Glomerular visceral epithelial cell (primary cell): ENCODE measurements at regions not wholly inside any gene's neighbourhood (a gene's known extent, or its start where the extent isn't known, plus 50 kb on each side); places are given as distances from the start of the nearest gene placed in this dataset.

Source experiments
- DNase-seq: peaks from one replicate; pipeline ENCODE4 v3.0.0-alpha.2; 2016; ENCODE audit errors: extremely low spot score

DNA sequence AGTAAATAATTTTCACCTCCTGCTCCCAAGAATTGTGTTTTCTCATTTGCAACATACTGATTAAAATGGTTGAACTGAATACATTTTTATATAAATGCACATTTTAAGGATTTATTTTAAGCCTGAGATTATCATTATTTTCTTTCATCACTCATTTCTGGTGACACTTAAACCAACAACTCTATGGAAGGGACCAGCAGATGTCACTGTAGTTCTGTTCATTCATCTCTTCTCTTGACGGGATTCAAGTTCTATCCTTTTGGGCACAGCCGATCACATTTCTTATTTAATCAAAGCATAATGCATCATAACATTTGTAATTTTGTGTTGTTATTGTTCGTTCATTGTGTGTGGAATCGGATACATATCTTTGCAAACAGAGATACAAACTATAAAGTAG is 417.9 kb downstream of the HRH4 start:
- peak; percentile 1 for DNase-seq

DNA sequence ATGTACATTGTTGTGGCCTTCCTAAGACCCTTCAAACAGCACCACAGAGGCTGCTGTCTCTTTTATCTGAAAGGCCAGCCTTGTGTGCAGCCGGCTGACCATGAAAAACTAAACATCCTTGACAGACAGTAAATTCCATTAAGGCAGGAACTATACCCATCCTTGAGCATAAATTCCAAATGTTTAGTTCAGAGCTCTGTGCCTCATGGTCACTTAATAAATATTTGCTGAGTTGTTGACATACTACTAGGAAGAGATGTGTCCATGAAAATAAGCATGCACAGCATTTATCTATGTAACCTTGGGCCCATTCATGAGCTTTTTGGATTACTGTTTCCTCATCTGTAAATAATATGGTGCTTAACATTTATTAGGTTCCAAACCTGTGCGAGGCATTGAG is 424.8 kb downstream of the HRH4 start:
- DNase-seq = no peak

DNA sequence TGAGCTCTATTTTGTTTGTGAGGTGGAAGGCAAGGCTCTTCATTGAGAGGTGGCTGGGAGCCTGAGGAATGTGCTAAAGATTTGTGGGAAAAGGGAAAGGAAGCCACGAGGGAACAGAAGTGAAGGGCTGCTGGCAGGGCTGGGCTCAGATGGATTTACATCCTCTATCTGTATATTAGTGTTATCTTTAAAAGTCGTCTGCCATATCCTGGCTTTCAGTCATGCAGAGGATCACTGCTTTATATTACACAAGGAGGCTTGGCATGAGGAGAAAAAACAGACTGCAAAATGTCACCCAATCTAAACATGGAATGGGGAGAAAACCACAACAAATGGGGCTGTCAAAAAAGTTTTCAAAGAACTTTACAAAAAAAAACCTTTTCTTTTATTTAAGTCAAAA is 434.4 kb downstream of the HRH4 start:
- DNase-seq = no peak

DNA sequence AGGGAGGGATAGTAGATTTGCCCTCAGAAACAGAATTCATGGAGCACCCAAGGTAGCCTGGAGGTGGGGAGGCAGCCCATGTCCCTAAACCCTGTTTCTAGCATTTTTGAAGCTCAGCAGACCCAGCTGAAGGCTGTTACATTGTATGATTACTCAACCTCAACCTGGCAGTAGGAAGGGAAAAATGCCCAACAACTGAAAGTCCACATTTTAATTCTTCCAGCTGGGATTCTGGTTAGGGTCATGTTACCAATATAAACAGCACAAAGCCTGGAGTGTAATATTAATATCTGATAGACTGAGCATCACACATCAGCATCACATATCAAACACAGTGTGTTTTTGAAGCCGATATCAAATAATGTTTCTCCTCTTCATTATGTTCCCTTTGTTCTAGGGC is 437.0 kb downstream of the HRH4 start:
- no peak for DNase-seq

DNA sequence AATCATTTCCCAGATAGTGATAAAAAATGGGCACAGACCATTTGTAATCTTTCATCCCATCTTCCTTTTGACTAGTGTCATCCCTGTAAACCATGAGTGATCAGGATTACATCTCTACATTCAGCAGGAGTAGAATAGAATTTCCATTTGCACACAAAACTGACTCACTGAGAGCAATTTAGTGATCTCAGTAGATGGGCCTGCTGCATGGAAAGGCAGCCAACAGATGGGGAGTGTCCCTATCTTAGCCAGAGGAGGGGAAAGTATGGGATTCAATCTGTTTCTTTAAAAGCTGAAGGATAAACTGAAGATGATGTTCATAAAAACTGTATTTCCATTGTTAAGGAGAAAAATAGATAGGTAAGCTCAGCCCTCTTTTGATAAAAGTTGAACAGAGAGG is 441.7 kb downstream of the ZNF521 start:
- no peak for DNase-seq

DNA sequence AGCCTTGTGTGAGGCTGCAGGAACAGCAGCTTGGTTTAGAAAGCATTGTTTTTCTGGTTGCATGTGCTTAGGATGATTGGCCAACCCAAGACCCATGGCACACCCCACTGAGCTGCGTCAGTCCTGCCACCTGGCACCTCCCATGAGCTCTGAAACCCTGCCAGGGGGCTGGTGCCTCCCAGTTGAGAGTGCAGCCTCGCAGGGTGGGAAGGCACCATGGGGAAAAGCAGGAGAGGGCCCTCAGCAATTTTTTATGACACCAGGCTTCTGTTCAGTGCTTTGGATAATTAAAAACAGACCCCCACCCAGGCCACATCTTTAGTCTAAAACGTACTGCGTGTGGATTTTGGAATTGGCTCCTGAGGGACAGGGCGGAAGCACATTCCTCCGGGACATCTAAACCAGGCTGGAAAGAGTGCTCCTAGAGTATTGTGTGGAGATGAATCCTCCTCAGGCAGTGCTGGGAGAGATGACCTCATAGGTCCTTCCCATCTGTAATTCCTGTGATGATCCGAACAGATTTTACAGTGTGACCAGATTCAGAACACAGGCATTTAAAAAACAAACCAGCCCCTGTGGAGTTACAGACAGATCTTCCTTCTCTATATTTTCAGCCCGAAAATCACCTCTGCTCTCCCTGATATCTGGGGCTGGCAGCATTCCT is 438.3 kb downstream of the ZNF521 start:
- no peak for DNase-seq

DNA sequence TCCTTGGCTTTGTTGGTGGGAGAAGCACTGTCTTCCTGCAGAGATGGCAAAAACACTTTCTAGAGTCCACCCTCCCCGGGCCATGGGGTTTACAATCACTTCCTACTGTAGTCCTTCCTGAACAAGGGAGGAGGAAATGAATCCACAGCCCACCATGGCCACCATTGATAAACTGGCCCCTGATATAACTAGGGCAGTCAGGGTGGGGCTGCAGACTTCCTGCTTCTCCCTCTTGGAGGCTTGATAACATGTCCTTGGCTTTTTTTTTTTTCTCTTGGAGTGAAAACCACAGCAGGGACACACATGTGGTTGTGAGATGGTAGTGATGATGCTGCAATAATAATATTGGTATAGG is 437.8 kb downstream of the ZNF521 start:
- DNase-seq = no peak

DNA sequence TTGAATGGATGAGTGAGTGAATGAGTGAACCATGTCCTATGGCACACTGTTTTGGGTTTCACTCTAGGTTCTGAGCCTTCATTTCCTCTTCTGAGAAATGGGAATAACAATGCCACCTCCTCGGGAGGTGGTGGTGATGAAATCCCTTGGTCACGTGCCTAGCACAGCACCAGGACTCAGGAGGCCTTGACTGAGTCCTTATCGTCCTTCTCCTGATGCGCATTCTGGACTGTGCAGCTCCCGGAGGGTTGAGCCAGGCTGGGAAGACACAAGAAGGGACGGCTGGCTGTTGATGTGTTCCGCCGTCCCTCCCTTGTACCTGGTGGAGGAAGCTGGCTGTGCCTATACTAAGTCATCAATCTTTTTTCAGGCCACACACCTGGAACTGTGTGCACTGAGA is 437.3 kb downstream of the ZNF521 start:
- DNase-seq = no peak

DNA sequence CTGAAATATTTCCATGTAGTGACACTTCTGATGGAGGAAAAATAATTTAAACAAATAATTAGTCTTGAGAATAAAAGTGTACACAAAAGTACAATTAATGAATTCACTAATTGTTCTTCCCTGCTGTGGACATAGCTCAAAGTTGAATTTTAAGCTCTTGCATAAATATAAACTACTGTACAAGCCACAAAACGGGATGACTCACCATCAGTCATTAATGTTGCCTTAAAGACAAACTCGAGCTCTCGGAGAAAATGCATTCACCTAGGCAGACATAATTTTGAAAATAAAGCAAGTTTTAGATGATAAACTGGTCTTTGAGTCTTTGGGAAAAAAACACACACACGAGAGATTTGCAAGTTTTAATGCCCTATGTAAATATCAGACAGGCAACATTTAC is 436.4 kb downstream of the ZNF521 start:
- DNase-seq = no peak

DNA sequence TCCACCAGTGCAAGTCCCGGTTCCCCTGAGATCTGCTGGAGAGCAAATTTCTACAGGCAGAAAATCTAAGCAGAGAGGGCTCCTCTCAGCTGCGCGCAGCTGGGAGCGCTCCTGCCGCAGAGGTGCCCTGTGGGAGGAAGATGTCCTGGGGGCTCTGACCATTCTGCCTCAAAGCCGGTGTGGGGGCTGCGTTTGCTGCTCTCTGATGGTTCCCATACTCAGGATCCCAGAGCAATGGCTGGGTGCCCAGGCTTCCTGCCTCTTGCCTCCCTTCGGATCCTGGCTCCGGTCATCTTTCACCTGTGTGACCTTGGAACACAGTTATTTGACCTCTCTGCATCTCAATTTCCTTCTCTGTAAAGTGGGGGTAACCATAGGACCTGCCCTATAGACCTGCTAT is 434.2 kb downstream of the ZNF521 start:
- DNase-seq = no peak

DNA sequence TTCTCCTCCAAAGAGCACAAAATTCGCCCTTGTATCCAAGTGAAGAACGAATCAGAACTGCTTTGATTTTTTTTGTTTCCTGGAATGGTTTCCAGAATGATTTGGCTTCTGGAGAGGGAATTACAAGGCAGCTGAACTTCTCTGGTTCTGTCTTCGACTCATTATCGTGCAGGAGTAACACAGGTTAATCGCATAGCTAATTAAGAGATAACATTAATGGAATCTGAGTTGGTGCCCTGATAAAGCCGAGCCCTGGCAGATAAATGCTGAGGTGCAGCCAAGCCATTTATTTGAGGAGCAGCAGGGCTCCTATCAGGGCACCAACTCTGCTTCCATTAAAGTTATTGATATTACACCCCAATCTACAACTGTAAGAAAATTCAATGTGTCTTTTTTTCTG is 433.7 kb downstream of the ZNF521 start:
- DNase-seq = no peak

DNA sequence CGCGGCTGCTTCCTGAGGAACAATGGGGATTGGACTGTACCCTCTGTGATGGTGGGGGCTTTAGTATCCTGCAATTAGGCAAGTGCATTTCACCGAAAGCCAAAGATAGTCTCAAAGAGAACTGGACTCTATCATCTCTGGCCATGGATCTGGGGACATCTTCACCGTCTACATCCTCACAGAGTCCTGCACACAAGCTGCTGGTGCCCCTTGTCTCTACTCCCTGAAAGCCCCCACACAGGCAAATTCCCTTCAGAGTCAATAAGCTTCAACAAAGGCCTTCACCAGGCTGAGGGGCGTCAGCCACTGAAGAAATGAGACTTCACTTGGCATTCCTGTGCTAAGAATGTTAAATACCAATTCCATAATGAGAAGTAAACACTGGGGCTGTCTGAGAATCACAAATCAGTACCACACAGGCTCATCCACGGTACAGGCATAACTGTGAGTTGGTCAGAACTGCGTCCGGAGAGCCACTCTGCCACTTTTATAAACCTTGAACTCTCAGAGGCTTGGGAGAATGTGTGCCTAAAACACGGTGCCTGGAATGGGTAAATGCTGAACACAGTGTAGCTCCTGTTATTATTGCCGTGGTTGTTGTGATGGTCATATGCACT is 432.7 kb downstream of the ZNF521 start:
- no peak for DNase-seq

DNA sequence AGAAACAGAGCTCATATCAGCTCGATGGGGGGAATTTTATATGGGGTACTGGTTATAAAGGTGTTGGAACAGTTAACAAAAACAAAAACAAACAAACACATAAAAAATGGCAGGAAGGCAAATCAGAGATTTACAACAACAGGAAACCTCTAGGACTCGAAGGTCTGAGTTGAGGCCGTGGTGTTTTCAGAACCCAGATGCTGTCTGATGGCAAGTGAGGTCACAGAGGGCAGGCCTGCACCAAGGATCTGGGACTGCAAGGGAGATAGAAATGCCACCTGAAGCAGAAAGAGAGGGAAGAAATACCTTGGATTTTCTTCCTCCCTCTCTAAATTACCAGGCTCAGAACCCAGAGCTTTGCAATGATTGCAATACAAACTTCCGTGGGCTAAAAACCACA is 429.5 kb downstream of the ZNF521 start:
- DNase-seq = no peak

DNA sequence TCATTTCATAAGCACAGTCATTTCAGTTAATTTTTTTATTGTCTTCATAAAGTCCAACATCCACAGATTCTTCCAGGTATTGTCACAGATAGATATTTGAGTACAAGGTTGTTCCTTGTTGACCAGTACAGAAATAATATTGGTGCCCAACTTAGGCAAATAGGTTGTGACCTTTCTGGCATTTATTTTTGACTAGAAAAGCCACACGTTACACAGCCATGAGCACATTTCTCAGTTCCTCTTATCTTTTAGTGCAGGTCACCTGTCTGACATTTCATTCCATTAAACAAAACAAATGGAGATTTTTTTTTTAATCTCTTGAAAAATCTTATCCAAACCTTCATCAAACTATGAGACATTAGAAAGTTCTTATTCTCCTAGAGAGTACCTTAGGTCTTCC is 428.8 kb downstream of the ZNF521 start:
- no peak for DNase-seq

DNA sequence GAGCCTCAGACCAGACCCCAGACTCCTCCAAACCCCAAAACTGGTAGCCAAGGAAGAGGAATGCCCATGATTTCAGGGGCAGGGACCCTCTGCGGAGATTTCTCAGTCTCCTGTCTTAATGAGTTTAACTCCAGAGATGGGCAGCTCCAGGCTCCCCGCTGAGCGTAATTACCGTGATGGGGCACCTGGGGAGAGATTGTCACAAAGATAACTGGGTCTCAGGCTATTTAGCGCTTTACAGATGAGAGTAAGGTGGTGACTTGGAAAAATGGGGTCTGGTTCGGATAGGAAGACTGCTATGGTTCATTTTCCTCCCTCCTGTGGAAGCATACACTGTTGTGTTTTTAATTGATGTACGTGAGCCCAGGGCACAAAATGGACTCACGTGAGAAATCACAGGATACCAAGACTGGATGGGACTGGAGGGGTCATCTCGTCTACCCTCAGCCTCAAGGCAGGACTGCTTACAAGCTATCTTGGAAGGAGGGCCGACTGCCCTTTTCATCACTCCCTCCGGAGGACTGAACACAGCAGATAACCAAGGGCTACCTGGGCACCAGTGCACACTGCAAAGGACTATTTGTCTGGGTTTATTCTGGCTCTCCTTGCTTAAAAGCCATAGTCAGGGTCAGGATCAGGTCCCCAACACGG is 427.8 kb downstream of the ZNF521 start:
- DNase-seq = no peak

DNA sequence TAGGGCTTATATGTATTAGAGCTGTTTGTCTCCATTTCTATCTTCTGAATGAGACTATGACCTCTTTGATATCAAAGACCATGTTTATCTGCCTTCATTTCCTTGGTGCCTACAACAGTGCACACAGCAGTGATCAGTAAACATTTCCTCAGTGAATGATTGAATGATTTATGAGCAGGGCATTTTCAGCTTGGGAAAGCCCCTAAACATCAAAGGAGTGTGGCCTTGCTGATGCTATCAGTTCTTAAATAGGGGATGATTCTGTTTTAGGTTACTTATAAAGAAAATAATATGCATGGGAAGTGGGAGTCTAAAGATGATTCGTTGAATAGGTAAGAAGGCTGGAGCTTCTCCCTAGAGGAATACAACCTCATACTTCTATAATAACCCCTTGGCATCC is 425.3 kb downstream of the ZNF521 start:
- DNase-seq = no peak

DNA sequence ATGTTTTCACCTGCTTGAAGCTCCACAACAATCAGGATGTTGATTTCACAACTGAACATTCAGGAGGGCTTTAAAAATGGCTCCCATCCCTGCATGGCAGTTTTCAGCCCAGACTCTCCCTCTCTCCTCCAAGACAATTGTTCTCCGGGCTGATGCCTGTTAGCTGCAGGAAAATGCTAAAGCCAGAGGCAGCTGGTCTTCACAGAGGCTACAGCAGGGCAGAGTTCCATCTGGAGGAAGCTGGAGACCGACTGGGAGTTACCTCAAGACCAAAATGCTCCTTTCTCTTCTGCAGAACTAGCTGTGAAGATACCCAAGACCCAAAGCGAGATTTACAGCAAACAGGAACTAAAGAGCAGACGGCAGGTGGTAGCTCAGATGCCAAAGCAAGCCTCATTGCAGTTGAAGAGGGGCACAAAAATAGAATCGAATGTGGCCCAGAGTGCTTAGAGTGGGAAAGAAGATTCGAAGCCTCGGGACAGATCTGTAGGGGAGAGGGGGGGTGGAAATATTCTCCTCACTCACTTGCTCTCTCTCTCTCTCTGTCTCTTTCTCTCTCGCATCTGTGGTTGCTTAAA is 423.6 kb downstream of the ZNF521 start:
- DNase-seq = no peak

DNA sequence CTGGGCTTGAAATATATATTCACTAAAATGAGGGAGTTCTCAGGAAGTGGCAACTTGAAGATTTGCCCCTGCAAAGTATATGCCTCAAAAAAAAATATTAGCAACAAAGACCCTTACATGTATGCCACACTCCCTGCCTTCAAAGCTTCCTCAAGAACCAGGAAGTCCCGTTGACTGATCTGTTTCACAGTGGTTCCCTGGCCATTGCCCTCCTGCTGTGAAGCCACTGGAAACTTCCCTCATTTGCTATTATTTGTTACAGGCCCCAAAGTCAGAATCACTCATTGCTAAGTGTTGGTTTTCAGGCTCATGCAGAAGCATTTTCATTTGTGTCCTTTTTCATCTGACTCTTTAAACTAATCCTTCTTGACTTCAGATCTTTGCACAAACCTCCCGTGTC is 421.5 kb downstream of the ZNF521 start:
- no peak for DNase-seq

DNA sequence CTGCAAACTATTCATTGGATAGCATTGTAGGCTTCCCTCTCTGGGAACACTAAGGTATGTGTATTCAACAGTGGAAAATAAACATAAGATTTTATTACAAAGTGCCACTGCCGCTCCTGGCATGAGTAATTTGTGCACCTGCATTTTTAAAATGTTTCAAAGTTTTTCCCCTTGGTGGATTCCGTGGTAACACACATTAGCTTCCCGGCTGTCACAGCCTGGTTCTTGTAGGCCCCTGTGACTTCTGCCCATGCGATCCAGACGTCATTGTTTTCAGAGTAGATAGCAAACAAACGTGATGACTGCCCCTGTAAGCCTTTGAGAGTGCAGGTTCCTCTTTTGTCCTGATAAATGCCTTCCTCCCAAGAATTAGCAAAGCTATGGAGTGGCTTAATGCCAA is 421.0 kb downstream of the ZNF521 start:
- no peak for DNase-seq

DNA sequence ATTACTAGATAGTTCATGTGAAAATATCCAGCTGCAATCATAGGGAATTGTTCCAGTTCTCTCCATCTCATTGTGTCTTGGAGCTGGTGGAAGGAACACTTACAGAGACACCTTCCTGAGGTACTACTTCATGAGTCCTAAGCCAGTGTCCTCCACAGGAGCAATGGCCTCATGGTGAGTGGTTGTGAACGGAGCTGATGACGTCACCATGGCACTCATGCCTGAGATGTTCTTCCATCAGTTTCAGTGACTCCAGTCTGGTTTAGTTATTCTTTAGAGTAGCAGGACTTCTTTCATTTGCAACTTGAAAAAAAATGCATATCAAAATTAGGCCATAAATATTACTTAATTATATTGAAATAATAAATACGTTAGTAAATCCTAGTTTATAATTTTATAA is 418.6 kb downstream of the ZNF521 start:
- DNase-seq = no peak

DNA sequence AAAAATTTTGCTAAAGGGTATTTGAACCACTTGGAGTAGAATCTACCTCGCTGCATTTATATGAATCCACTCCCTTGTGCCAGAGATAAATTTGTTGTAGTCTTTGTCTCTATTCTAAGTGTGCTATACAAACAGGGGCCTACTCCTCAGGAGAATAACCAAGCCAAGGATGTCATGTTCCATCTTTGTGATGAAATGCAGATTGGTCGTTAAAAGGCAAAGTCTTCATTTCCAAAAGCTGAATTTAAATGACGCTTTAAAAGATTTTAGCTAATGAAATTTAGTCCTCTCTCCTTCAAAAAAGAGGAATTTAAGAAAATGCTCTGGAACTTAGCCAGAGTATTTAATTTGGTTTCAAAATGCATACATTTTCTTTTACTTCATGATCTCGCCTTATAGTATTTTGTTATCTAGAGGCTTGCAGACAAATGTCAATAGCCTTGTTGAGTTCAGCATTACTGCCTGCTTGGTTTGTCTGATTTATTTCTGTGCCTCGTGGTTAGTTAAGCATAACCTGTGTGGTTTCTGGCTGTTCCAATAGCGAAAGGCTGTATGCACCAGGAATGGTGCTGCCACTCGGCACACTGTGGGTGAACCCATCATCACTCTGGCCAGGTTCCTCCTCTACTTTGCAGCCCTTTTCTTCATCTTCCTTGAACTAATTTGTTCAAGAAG is 417.6 kb downstream of the ZNF521 start:
- no peak for DNase-seq

DNA sequence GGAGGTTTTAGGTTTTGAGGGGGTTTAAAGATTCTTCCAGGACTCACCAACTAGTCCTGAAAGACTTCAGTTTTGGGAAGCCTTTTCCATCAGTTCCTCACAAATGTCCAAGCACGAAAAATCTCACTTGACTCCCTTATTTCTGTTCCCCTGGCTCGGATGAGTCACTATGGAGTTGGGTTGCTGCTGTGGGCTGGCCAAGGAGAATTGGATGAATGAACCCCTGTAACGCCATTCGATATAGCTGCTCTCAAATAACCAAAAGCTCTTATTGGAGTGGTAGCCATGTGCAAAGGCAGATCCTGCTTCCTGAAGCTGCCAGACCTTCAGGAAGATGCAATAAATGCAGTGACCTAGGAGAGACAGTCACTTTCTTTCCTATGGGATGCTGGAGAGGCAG is 417.0 kb downstream of the ZNF521 start:
- DNase-seq = no peak

DNA sequence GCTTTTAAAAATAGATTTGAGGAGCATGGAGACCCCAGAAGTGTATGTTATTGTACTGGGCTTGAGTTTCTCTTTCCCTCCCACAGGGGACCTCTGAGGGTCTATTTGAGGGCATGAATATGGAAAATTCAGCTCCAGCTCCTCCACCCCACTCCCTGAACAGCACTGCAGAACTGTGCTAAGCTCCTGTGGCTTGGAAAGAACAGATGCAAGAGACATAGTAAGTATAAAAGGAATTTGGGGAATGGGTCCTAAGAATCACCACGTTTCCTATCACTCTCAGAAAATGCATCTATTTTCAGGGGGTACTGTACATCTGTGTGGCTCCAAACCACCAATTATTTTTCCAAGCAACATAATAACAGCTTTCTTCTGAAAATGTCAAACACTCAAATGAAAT is 416.1 kb downstream of the ZNF521 start:
- DNase-seq = no peak
